ENCODE measurements at regions not wholly inside any gene's neighbourhood (a gene's known extent, or its start where the extent isn't known, plus 50 kb on each side); places are given as distances from the start of the nearest gene placed in this dataset.

DNA sequence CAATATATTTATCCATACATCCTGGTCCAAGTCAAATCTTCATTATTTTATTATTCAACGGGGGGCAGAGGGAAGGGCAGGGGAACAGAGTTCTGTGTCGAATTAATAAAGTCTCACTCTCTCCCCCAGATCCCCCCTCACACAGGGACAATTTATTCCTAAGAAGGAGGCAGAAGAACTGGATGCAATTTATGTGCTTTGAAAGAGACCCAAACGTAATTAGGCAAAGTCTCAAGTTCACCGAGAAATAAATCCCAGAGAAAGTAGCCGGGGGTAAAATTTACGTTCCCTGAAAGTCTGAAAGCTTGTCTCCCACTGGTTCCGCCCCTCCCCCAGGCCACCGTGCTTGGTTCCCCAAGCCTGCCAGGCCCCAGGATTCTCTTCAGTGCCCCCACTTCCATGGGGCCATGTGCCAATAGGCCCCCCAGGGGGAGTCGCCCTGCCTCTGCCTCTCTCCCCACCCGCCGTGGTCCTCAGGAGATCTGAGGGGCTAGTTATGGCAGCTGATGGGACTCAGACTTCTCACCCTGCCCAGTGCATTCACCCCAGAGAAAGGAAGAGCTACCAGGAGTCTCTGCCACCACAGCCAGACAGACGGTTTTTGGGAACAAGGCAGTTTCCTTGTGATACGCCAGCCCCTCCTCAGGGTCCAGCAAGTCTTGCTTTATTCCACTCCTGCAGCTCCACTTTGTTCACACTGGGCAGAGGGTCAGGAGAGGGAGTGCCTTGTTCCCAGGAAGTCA, 215.5 kb downstream of the CYP26B1 start:
- DNase-seq, result no peak
- ChIA-PET POLR2A (no interaction called here), CTCF (interaction anchor here (2.4 kb wide), 1 partner anchor 8 kb away, joined by 11 read pairs; no protein-coding TSS in a partner anchor)
- TF ChIP-seq, protein P1, sequence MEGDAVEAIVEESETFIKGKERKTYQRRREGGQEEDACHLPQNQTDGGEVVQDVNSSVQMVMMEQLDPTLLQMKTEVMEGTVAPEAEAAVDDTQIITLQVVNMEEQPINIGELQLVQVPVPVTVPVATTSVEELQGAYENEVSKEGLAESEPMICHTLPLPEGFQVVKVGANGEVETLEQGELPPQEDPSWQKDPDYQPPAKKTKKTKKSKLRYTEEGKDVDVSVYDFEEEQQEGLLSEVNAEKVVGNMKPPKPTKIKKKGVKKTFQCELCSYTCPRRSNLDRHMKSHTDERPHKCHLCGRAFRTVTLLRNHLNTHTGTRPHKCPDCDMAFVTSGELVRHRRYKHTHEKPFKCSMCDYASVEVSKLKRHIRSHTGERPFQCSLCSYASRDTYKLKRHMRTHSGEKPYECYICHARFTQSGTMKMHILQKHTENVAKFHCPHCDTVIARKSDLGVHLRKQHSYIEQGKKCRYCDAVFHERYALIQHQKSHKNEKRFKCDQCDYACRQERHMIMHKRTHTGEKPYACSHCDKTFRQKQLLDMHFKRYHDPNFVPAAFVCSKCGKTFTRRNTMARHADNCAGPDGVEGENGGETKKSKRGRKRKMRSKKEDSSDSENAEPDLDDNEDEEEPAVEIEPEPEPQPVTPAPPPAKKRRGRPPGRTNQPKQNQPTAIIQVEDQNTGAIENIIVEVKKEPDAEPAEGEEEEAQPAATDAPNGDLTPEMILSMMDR (IDR thresholded peaks at IDR 0.05), result no peak
- intact Hi-C loops (cut with micrococcal nuclease), result no loop called here
- Mint-ChIP-seq H3K27ac (no peak overlapping the region), H3K9me3 (no peaks in the 10 kb centered on the region), H3K4me3 (no peak overlapping the region), H3K4me1 (ENCODE audit: low read depth) (no peaks in the 10 kb centered on the region), H3K27me3 (no peaks in the 10 kb centered on the region), H3K36me3 (ENCODE audit: low read depth) (no peaks in the 10 kb centered on the region)
- no peak for ATAC-seq

DNA sequence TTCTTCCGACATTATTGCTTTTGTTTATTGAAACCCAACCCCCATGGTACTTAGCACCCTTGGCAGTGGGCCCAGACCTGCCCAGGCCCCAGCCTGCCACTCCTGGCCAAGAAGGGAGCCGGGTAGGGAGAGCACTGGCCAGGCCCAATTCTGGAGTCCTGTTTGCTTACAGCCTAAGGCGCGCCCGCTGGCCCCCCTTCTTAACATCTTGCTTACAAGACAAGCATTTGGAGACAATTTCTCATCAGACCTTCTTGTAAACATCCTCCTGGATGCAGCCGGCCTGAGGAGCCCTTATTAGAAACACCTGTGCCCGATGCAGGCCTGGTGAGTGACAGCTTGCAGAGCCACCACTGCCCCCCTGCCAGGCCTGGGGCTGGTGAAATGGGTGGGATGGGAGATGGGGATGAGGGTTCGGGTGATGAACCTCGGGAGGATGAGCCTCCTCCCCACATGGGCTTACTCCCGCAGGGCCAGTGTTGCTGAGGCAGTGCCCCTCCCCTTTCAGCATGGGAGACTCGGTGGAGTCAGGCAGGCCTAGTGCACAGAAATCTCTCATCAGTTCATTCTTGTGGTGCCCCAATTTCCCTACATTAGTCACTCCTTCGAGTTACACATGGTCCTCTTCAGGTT, 217.5 kb downstream of the CYP26B1 start:
- H3K4me1 Mint-ChIP-seq (ENCODE audit: low read depth), result no peaks in the 10 kb centered on the region
- CTCF ChIA-PET, result no interaction called here
- intact Hi-C loops (cut with micrococcal nuclease), result no loop called here
- POLR2A ChIA-PET, result no interaction called here
- H3K4me3 Mint-ChIP-seq, result no peak overlapping the region
- DNase-seq (no peak), ATAC-seq (no peak)
- no peaks in the 10 kb centered on the region for H3K36me3 Mint-ChIP-seq (ENCODE audit: low read depth)
- H3K27me3 Mint-ChIP-seq, result no peaks in the 10 kb centered on the region
- no peaks in the 10 kb centered on the region for H3K9me3 Mint-ChIP-seq
- H3K27ac Mint-ChIP-seq, result no peak overlapping the region
- TF ChIP-seq, protein P1 (IDR thresholded peaks at IDR 0.05), result no peak

DNA sequence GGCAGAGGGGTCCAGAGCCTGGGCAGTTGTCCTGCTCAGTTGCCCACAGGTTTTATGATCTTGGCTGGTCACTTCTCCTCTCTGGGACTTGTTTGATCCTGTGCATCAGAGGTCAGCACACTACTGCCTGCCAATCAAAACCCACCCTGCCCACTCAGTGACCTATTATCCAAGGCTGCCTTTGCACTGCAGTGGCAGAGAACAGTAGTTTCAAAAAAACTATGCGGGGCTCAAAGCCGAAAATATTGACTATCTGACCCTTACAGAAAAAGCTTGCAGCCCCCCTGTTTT, 218.2 kb downstream of the CYP26B1 start:
- ChIA-PET POLR2A (no interaction called here), CTCF (no interaction called here)
- DNase-seq, result no peak
- Mint-ChIP-seq H3K27me3 (no peaks in the 10 kb centered on the region), H3K4me1 (ENCODE audit: low read depth) (no peaks in the 10 kb centered on the region), H3K9me3 (no peaks in the 10 kb centered on the region), H3K27ac (no peak overlapping the region), H3K4me3 (no peak overlapping the region), H3K36me3 (ENCODE audit: low read depth) (no peaks in the 10 kb centered on the region)
- intact Hi-C loops (cut with micrococcal nuclease), result loop anchor here (5.0 kb wide), 1 partner anchor 648 kb away; no protein-coding TSS in a partner anchor
- ATAC-seq, result no peak
- TF ChIP-seq, protein P1 (IDR thresholded peaks at IDR 0.05), result no peak

DNA sequence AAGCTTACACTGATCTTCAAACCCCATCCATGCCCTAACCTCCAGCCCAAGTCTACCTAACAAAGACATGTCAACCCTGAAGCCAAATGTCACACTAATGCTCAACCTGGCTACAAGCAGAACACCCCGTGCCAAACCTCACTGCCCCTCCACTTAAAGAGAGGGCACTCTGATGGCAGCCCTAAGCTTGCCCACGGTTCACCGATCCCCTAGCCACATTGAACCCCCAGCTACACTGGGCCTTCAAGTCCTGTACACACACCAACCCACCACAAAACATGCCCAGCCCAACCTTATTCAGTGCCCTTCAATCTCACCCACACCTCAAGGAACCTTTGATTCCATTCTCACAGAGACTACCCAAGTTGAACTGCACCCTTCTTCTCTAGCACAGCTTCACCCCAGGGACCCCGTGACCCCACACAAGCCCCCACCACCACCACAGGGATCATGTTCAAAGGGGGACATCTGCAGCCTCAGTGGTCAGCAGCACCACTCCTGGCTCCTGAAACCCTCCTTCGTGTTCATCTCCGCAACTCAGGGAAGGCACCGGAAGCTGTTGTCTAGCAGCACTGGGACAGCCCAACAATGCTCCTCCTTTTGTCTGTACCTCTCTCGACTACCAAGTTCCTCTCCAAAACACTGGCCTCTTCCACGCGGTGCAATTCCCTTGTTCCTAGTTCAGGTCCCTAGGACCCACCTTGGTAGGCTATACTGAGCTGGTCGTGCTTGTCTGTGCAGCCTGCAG, 218.8 kb downstream of the CYP26B1 start:
- no peak for ATAC-seq
- Mint-ChIP-seq H3K36me3 (ENCODE audit: low read depth) (no peaks in the 10 kb centered on the region), H3K4me1 (ENCODE audit: low read depth) (no peaks in the 10 kb centered on the region), H3K9me3 (no peaks in the 10 kb centered on the region), H3K4me3 (no peak overlapping the region), H3K27me3 (no peaks in the 10 kb centered on the region), H3K27ac (no peak overlapping the region)
- intact Hi-C loops (cut with micrococcal nuclease), result loop anchor here (5.0 kb wide), 1 partner anchor 648 kb away; no protein-coding TSS in a partner anchor
- no peak for DNase-seq
- ChIA-PET CTCF (interaction anchor here (1.2 kb wide), 1 partner anchor 651 kb away, joined by 3 read pairs; no protein-coding TSS in a partner anchor), POLR2A (no interaction called here)
- TF ChIP-seq, protein P1 (IDR thresholded peaks at IDR 0.05), result no peak
